ENCODE measurements at regions not wholly inside any gene's neighbourhood (a gene's known extent, or its start where the extent isn't known, plus 50 kb on each side); places are given as distances from the start of the nearest gene placed in this dataset.

DNA sequence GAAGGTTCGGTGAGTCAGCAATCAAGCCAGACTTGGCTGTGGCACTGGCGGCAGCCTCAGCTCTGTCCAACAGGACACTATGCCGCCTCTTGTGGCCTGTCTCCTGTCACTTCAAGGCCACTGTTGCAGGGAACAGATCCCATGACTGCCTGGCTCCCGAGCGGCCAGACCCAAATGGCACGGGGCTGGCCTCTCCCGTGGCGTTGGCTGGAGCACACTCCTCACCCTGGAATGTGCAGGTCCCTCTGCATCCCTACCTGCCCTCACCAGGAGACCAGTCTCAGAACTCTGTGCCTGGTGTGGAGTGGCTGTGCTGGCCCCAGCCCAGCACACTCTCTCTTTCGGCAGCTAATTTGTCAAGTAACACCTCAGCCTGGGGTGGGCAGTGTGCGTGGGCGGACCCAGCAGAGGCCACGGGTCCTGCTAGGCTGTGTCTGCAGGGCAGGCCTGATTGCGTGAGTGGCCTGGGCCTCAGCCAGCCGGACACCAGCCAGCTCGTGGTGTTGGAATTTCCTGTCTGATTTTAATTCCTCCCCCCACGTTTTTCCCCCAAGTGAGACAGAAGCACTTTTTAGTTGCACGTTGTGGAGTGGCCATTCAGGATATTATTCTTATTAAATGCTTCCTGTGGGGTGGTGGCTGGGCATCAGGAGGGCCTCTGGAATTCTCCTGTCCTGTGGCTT lies 179.3 kb downstream of the GLI2 start:
- DNase-seq (ENCODE audit: insufficient read length, low spot score) (no peak), FAIRE-seq (no peak)
- TF ChIP-seq POLR2A (IDR thresholded peaks at IDR 0.05; ENCODE audit: low read depth, low read length) (no peak), POLR2AphosphoS5 (IDR thresholded peaks at IDR 0.05; ENCODE audit: low read depth, low read length) (no peak), POU2F2 (IDR thresholded peaks at IDR 0.05; ENCODE audit: low read depth, low read length) (no peak), PAX5 (IDR thresholded peaks at IDR 0.05; ENCODE audit: insufficient read depth, low read length, severe bottlenecking) (no peak), SPI1 (IDR thresholded peaks at IDR 0.05; ENCODE audit: low read depth, low read length) (no peak), TAF1 (IDR thresholded peaks at IDR 0.05; ENCODE audit: low read depth, low read length) (no peak)

- no peak for DNase-seq (ENCODE audit: insufficient read length, low spot score)
- TF ChIP-seq PAX5 (IDR thresholded peaks at IDR 0.05; ENCODE audit: insufficient read depth, low read length, severe bottlenecking) = no peak
- no peak for TF ChIP-seq TAF1 (IDR thresholded peaks at IDR 0.05; ENCODE audit: low read depth, low read length)
- no peak for FAIRE-seq
These were observed 180.0 kb downstream of the GLI2 start for GRCh38 chr2:120915670-120916069.

DNA sequence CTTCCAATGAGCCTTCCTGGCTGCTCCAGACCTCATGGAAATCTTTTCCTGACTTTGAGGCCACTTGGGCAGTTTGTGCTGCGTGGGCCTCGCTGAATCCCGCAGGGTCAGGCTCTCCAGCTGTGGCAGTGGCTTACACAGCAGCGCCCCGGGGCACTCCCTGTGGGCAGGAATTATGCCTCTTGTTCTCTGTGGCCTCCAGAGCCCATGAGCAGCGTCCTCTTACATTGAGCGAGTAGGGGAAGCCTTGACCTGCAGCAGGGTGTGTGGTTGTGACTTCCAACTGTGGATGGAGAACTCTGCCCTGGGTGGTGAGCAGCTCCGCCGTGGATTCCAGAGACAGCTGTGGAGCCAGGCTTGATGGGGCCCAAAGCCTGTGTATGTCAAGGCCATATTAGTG lies 180.8 kb downstream of the GLI2 start:
- FAIRE-seq (no peak), DNase-seq (ENCODE audit: insufficient read length, low spot score) (no peak)
- TF ChIP-seq SPI1 (IDR thresholded peaks at IDR 0.05; ENCODE audit: low read depth, low read length) = no peak
- TF ChIP-seq POLR2AphosphoS5 (IDR thresholded peaks at IDR 0.05; ENCODE audit: low read depth, low read length) = no peak
- TF ChIP-seq POU2F2 (IDR thresholded peaks at IDR 0.05; ENCODE audit: low read depth, low read length) = no peak
- no peak for TF ChIP-seq PAX5 (IDR thresholded peaks at IDR 0.05; ENCODE audit: insufficient read depth, low read length, severe bottlenecking)
- no peak for TF ChIP-seq POLR2A (IDR thresholded peaks at IDR 0.05; ENCODE audit: low read depth, low read length)
- TF ChIP-seq TAF1 (IDR thresholded peaks at IDR 0.05; ENCODE audit: low read depth, low read length) = no peak

DNA sequence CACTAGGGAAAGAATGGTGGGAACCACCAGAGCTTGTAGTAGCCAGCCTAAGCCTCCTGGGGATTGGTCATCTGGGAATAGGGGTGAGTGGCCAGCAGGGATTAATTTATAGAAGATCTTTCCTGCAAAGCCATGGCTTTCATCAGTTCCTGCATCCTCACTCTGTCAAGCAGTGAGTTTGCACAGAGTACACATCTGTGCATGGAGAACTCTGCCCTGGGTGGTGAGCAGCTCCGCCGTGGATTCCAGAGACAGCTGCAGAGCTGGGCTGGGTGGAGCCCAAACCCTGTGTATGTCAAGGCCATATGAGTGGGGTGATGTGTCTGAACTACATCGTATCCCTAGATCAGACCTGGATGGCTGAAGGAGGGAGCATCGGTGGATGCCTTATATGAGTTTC lies 182.2 kb downstream of the GLI2 start:
- DNase-seq (ENCODE audit: insufficient read length, low spot score) (no peak), FAIRE-seq (no peak)
- TF ChIP-seq POLR2A (IDR thresholded peaks at IDR 0.05; ENCODE audit: low read depth, low read length) (no peak), TAF1 (IDR thresholded peaks at IDR 0.05; ENCODE audit: low read depth, low read length) (no peak), POLR2AphosphoS5 (IDR thresholded peaks at IDR 0.05; ENCODE audit: low read depth, low read length) (no peak), SPI1 (IDR thresholded peaks at IDR 0.05; ENCODE audit: low read depth, low read length) (no peak), POU2F2 (IDR thresholded peaks at IDR 0.05; ENCODE audit: low read depth, low read length) (no peak), PAX5 (IDR thresholded peaks at IDR 0.05; ENCODE audit: insufficient read depth, low read length, severe bottlenecking) (no peak)

- TF ChIP-seq TAF1 (IDR thresholded peaks at IDR 0.05; ENCODE audit: low read depth, low read length) (no peak), SPI1 (IDR thresholded peaks at IDR 0.05; ENCODE audit: low read depth, low read length) (no peak)
- no peak for FAIRE-seq
- no peak for DNase-seq (ENCODE audit: insufficient read length, low spot score)
These were observed 183.5 kb downstream of the GLI2 start for GRCh38 chr2:120919216-120919615.

GRCh38 chr2:120919771-120920453 lies 184.2 kb downstream of the GLI2 start:
- DNase-seq (ENCODE audit: insufficient read length, low spot score) = no peak
- TF ChIP-seq POLR2A (IDR thresholded peaks at IDR 0.05; ENCODE audit: low read depth, low read length) = no peak
- TF ChIP-seq TAF1 (IDR thresholded peaks at IDR 0.05; ENCODE audit: low read depth, low read length) = no peak
- TF ChIP-seq POU2F2 (IDR thresholded peaks at IDR 0.05; ENCODE audit: low read depth, low read length) = no peak
- TF ChIP-seq PAX5 (IDR thresholded peaks at IDR 0.05; ENCODE audit: insufficient read depth, low read length, severe bottlenecking) = no peak
- no peak for TF ChIP-seq POLR2AphosphoS5 (IDR thresholded peaks at IDR 0.05; ENCODE audit: low read depth, low read length)
- no peak for TF ChIP-seq SPI1 (IDR thresholded peaks at IDR 0.05; ENCODE audit: low read depth, low read length)
- FAIRE-seq = no peak

- TF ChIP-seq SPI1 (IDR thresholded peaks at IDR 0.05; ENCODE audit: low read depth, low read length) (no peak), POU2F2 (IDR thresholded peaks at IDR 0.05; ENCODE audit: low read depth, low read length) (no peak), POLR2A (IDR thresholded peaks at IDR 0.05; ENCODE audit: low read depth, low read length) (no peak), PAX5 (IDR thresholded peaks at IDR 0.05; ENCODE audit: insufficient read depth, low read length, severe bottlenecking) (no peak), TAF1 (IDR thresholded peaks at IDR 0.05; ENCODE audit: low read depth, low read length) (no peak), POLR2AphosphoS5 (IDR thresholded peaks at IDR 0.05; ENCODE audit: low read depth, low read length) (no peak)
- FAIRE-seq (no peak), DNase-seq (ENCODE audit: insufficient read length, low spot score) (no peak)
These were observed 184.9 kb downstream of the GLI2 start for GRCh38 chr2:120920454-120921148.

DNA sequence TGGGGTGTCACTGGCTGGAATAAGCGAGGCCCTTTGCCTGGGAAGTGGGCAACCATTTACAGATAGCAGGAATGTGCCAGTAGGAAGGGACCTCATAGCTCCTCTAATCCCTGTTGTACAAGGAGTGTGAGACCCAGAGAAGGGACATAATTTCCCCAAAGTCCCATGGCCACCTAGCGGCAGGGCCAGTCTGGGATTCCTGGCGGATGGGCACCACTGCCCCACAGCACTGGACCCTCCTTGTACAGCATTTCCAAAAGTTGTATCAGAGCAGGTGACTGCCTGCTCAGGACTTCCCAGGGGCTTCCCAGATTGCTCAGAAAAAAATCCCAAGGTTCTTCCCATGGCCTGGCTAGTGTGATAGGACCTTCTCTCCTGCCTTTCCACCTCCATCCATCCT lies 185.8 kb downstream of the GLI2 start:
- TF ChIP-seq POLR2A (IDR thresholded peaks at IDR 0.05; ENCODE audit: low read depth, low read length) (no peak), POLR2AphosphoS5 (IDR thresholded peaks at IDR 0.05; ENCODE audit: low read depth, low read length) (no peak)
- DNase-seq (ENCODE audit: insufficient read length, low spot score) = no peak
- FAIRE-seq = no peak

DNA sequence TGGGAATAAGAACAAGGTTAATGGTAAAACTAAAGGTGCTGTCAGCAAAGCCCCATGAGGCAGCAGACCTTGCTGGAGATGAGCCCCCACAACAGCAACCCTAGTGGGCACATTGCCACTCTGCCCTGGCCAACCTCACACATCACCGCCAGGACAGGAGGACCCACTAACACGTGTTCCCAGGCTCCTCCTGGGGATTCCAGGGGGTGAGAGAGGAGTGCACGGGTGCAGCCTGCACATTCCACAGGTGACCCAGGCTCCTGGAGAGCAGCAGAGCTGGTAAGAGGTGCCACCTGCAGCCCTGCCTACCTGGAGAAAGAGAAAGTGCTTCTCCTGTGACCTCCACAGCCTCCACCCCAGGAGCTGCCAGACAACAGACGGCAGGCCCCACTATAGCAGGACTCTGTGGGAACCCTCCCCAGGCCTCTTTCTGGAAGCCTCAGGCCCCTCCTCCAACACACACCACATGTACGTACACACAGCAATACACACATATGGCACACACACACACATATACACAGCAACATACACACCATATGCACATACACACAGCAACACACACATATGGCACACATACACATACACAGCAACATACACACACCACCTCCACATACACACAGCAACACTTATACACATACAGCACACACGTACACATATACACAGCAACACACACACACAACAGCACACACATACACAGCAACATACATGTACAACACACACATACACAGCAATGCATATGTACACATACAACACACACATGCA lies 187.1 kb downstream of the GLI2 start:
- TF ChIP-seq POU2F2 (IDR thresholded peaks at IDR 0.05; ENCODE audit: low read depth, low read length) = no peak
- no peak for TF ChIP-seq SPI1 (IDR thresholded peaks at IDR 0.05; ENCODE audit: low read depth, low read length)
- TF ChIP-seq POLR2AphosphoS5 (IDR thresholded peaks at IDR 0.05; ENCODE audit: low read depth, low read length) = no peak
- no peak for TF ChIP-seq POLR2A (IDR thresholded peaks at IDR 0.05; ENCODE audit: low read depth, low read length)
- no peak for TF ChIP-seq TAF1 (IDR thresholded peaks at IDR 0.05; ENCODE audit: low read depth, low read length)
- TF ChIP-seq PAX5 (IDR thresholded peaks at IDR 0.05; ENCODE audit: insufficient read depth, low read length, severe bottlenecking) = no peak
- DNase-seq (ENCODE audit: insufficient read length, low spot score) (no peak), FAIRE-seq (no peak)
